H1 (cell line): ENCODE measurements at regions not wholly inside any gene's neighbourhood (a gene's known extent, or its start where the extent isn't known, plus 50 kb on each side); places are given as distances from the start of the nearest gene placed in this dataset.

Experiments used
- CHD2 ChIP-seq: IDR thresholded peaks from 2 replicates; pipeline ENCODE4 v1.6.1; 2012; ENCODE audit warnings: low read length, improper control_type of control experiment
- EP300 ChIP-seq, 2 experiments: IDR thresholded peaks; 1 replicate in 1 of 2; 2 replicates in 1 of 2; pipeline ENCODE4 v1.6.1; 2011 to 2012; ENCODE audit warnings: low read depth in 2 of 2, low read length in 2 of 2, mild to moderate bottlenecking in 2 of 2, borderline replicate concordance in 1 of 2, inconsistent platforms in 1 of 2, moderate library complexity in 1 of 2
- HDAC6 ChIP-seq: IDR thresholded peaks from one replicate; pipeline ENCODE4 v1.7.1; 2012; ENCODE audit warnings: low read depth, mild to moderate bottlenecking, inconsistent platforms, low read length, moderate library complexity
- KDM1A ChIP-seq: fragments of 200-600, 300-600 bp; sonication (generic); IDR thresholded peaks from 2 replicates; pipeline ENCODE4 v1.7.1; 2016; ENCODE audit warnings: mild to moderate bottlenecking, low read length, borderline replicate concordance
- TAF7 ChIP-seq: optimal IDR thresholded peaks from 2 replicates; pipeline ENCODE3; 2011; ENCODE audit warnings: low read depth, mild to moderate bottlenecking, inconsistent platforms, low read length, moderate library complexity, borderline replicate concordance

GRCh38 chr4:138751309-138751708, 264.3 kb upstream of the NOCT start (continued):
- TF ChIP-seq HDAC6 (no peak), KDM1A (no peak), CHD2 (no peak), TAF7 (no peak), EP300 (IDR thresholded peaks at IDR 0.05; ENCODE audit: borderline replicate concordance in 1 of 2, low read depth in 2 of 2, low read length in 2 of 2) (no peak)
